ENCODE measurements at regions not wholly inside any gene's neighbourhood (a gene's known extent, or its start where the extent isn't known, plus 50 kb on each side); places are given as distances from the start of the nearest gene placed in this dataset.

DNA sequence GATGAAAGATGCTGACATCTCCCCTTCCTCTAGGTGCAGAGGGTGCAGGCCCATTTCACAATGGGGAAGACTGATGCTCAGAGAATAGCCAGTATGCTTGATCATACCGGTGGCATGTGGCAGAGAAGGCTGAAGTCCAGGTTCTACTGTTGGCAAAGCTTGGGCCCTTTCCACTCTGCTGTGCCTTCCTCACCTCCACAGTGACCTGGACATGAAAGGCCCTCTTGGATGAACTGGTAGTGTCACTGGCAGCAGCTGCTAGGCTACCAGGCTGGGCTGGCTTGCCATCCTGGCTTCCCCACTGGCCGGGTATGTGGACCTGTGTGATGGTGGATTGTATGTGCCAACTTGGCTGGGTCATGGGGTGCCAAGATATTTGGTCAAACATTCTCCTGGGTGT lies 92.0 kb downstream of the GADD45G start:
- no peak for DNase-seq
- TF ChIP-seq POLR2A (IDR thresholded peaks at IDR 0.05; ENCODE audit: low read length) (no peak), GATA1 (IDR thresholded peaks at IDR 0.05; ENCODE audit: low read depth, low read length) (no peak)

DNA sequence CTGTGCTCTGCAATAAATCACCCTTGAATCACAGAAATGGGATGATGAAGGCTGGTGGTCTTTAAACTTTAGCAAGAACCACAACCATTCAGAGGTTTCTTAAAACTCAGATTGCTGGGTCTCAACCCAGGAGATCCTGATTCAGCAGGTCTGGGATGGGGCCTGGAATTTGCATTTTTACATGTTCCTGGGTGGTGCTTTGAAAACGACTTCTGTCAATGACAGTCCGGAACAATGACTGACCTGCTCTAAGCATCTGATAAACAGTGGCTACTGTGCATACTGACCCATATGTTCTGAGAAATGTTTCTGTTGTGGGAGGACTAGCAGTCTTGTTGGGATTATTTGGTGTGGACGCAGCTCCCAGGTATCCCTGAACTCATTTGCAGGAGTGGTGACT lies 92.7 kb downstream of the GADD45G start:
- no peak for TF ChIP-seq GATA1 (IDR thresholded peaks at IDR 0.05; ENCODE audit: low read depth, low read length)
- no peak for TF ChIP-seq POLR2A (IDR thresholded peaks at IDR 0.05; ENCODE audit: low read length)
- no peak for DNase-seq

DNA sequence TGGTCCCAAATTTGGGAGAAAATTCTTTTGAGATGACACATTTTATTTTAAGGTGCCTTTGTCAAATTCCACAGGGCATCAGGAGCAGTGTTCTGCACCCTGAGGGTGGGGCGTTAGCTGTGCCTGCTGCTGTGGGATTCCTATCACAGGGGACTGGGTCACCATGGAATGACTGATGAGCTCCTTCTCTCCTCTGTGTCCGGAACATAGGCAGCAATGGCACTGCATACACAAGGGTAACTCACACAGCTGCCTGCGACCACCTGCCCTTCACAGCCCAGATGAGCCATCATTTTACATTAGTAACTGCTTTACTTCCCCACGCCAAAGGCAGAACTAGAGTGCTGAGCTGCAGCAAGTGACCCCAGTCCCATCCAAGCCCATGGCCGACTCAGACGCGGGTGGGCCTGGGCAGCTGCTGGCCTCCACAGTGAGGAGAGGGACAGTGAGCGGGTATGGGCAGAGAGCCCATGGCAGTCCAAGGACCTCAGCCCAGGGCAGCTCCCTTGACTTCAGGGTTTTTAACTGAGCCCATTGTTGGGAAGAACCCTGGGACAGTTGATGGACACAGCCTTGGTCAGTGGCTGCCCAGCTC lies 93.7 kb downstream of the GADD45G start:
- TF ChIP-seq POLR2A (IDR thresholded peaks at IDR 0.05; ENCODE audit: low read length) = no peak
- no peak for TF ChIP-seq GATA1 (IDR thresholded peaks at IDR 0.05; ENCODE audit: low read depth, low read length)
- no peak for DNase-seq

DNA sequence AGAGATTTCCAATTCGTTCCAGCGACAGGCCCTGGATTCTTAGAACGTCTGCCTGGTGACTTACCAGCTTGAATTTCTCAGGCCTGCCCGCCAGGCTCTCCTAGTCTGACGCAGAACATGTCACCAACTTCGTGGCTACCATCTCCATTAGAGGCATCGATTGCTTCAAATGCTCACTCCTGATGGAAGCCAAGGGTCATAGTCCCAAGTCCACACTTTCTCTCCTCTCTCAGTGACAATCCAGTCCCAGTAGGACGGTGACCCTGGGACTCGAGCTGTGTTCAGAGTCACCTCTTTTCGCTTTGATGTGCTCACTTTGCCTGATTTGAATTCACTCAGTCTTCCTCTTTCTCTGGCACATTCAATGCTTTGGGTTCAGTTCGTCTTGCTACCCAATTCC lies 94.8 kb downstream of the GADD45G start:
- DNase-seq = no peak
- TF ChIP-seq GATA1 (IDR thresholded peaks at IDR 0.05; ENCODE audit: low read depth, low read length) = no peak
- TF ChIP-seq POLR2A (IDR thresholded peaks at IDR 0.05; ENCODE audit: low read length) = no peak

DNA sequence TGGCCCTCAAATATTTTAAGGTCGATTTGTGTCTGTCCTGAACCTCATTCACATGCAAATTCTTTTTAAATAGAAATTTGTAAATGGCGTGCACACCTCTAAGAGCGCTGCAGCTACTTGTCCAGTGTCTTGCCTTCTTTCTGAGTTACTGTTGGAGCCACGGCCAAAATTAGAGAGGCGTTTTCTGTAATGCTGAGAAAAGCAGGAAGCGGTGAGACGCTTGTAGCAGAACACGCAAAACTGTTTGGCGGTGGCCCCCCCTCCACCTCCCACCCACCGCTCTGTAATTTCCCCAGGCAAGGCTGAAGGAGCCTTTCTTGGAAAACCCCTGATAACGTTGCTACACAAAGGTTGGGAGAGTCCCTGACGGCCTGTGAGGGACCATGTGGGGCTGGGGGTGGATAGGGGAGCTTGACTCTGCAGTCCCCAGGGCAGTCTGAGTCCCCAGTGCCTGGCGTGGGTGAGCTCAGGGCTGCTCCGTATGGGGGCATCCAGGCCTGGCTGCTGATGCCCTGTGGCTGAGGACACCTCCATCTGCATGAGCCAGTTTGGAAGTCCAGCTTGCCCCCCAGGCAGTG lies 96.5 kb downstream of the GADD45G start:
- TF ChIP-seq GATA1 (IDR thresholded peaks at IDR 0.05; ENCODE audit: low read depth, low read length) = no peak
- no peak for TF ChIP-seq POLR2A (IDR thresholded peaks at IDR 0.05; ENCODE audit: low read length)
- no peak for DNase-seq

DNA sequence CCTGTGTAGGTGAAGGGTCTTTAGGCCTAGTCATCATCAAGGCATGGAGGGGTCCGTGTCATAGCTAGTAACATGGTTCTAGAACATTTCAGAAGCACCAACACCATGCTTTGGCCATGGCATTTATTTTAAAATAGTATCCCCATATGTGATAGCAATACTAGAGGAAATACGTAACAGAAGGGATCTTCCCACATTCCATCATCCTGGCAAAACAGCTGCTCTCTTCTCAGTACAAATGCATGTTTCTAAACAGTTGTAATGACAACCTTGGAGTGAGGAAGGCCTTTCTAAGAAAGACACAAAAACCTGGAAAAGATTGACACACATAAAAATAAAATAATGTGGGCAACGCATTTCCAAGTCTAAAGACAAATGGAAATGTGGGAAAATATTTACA lies 97.6 kb downstream of the GADD45G start:
- TF ChIP-seq POLR2A (IDR thresholded peaks at IDR 0.05; ENCODE audit: low read length) (no peak), GATA1 (IDR thresholded peaks at IDR 0.05; ENCODE audit: low read depth, low read length) (no peak)
- no peak for DNase-seq

DNA sequence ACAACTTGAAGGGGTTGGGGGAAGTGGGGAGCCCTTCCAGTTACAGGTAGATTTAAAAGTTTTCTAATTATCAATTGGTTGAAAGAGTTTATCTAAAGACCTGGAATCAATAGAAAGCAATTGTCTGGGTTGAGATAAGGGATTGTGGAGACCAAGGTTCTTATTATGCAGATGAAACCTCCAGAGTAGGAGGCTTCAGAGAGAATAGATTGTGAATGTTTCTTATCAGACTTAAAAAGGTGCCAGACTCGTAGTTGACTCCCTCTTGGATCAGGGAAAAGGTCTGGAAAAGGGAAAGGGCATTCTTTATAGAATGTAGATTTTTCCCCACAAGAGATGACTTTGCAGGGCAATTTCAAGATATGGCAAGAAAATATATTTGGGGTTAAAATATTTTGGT lies 100.8 kb downstream of the GADD45G start:
- TF ChIP-seq GATA1 (IDR thresholded peaks at IDR 0.05; ENCODE audit: low read depth, low read length) (no peak), POLR2A (IDR thresholded peaks at IDR 0.05; ENCODE audit: low read length) (no peak)
- no peak for DNase-seq

DNA sequence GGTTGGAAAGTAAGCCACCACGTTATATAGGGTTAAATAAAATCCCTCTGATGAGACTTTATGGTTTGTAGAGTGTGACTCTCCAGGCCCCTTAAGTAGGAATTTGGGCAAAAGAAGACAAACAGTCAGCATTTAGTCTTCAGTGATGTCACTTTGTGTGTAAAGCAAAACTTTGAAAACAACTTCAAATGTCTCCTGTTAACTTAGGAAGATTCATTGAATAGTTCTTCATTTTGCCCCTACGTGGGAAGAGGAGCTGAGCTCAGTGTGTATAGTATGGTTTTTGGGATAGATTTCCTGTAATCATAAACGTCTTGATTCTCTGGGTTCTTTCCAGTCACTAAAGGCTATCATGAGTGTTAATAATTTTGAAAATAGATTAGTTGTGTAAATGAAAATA lies 101.3 kb downstream of the GADD45G start:
- TF ChIP-seq GATA1 (IDR thresholded peaks at IDR 0.05; ENCODE audit: low read depth, low read length) (no peak), POLR2A (IDR thresholded peaks at IDR 0.05; ENCODE audit: low read length) (no peak)
- no peak for DNase-seq

DNA sequence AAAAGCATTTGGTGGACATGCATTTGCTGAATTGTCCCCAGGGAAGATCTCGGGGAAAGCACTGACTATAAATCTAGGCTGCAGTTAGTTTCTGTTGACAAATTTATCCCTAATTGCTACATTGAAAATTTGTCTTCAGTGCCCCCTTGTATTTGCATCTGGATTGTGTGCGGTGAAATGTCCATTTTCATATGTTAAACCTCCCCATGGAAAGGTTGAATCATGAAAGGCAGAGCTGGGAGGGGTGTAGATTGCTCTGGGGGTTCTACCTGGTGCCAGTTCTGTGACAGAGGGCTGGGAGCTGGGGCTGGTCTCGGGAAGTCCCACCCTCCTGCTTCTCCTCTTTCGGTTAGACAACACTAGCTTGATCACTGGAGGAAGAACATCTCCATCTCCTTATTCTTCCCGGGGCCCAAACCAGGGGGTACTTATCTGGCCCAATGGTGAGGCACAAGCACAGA lies 101.9 kb downstream of the GADD45G start:
- DNase-seq = no peak
- TF ChIP-seq GATA1 (IDR thresholded peaks at IDR 0.05; ENCODE audit: low read depth, low read length) (no peak), POLR2A (IDR thresholded peaks at IDR 0.05; ENCODE audit: low read length) (no peak)

DNA sequence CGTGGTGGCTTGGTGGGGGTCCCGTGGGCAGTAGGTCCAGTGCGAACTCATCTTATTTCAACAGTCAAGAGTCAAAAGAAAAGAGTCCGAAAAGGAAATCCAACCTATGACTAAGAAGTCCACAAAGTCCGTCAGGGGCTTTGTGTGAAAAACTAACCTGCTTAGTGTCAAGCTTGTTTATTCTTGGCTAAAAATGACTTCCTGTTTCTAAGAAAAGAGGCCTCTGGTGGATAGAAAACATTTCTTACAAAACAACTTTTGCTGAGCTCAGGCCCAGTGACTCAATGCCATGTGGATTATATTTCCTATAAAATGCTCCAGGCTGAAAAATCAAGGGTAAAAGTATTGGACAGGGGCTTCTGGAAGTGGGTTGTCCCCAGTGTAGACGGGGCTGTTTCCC lies 105.9 kb downstream of the GADD45G start:
- no peak for DNase-seq

DNA sequence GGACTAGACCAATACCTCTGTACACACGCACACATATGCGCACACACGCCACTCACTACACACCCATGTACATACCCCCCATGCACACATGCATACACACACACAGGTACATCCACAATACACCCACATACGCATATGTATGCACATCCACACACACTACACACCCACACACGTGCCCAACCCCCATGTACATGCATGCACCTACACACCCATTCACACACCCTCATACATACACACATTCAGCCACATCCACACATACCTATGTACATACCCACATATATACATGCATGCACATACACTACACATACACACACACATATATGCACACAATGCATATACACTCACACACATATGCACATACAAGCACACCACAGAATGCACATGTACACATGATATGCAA lies 107.1 kb downstream of the GADD45G start:
- no peak for DNase-seq
- TF ChIP-seq POLR2A (IDR thresholded peaks at IDR 0.05; ENCODE audit: low read length) (no peak), GATA1 (IDR thresholded peaks at IDR 0.05; ENCODE audit: low read depth, low read length) (no peak)

More for the DNA sequence above, 105.9 kb downstream of the GADD45G start:
- TF ChIP-seq GATA1 (IDR thresholded peaks at IDR 0.05; ENCODE audit: low read depth, low read length) = no peak

DNA sequence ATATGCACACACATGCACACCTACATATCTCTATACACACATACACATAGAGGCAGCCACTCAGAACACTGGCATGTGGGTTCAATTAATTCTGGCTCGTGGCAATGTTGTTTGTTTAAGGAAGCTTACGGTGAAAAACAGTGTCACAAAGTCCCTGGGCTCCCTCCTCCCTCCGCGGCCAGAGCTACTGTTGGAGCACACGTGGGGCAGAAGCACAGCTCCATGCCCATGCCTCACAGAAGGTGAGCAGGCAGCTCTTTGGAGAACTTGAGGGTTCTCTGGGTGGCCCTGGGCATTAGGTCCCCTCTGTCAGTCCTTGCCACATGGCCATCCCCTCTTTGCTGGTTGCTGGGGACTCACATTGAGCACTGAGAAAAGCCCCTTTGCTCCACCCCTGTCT lies 107.5 kb downstream of the GADD45G start:
- no peak for DNase-seq
- TF ChIP-seq GATA1 (IDR thresholded peaks at IDR 0.05; ENCODE audit: low read depth, low read length) = no peak
- TF ChIP-seq POLR2A (IDR thresholded peaks at IDR 0.05; ENCODE audit: low read length) = no peak

DNA sequence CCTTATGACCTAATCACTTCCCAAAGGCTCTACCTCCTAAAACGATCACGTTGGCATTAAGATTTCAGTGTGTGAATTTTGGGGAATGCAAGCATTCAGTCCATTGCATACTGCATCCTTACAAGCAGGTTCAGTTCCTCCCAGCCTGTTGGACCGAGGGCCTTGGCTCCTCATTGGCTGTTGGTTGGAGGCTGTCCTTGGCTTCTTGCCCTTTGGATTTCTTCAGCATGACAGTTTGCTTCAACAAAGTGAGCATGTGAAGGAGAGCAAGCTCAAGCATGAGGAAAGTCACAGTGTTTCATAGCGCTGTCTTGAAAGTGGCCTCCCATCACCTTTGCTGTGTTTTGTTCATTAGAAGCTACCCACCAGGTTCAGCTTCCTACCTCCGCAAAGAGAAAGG lies 109.5 kb downstream of the GADD45G start:
- DNase-seq = no peak
- TF ChIP-seq POLR2A (IDR thresholded peaks at IDR 0.05; ENCODE audit: low read length) (no peak), GATA1 (IDR thresholded peaks at IDR 0.05; ENCODE audit: low read depth, low read length) (no peak)

DNA sequence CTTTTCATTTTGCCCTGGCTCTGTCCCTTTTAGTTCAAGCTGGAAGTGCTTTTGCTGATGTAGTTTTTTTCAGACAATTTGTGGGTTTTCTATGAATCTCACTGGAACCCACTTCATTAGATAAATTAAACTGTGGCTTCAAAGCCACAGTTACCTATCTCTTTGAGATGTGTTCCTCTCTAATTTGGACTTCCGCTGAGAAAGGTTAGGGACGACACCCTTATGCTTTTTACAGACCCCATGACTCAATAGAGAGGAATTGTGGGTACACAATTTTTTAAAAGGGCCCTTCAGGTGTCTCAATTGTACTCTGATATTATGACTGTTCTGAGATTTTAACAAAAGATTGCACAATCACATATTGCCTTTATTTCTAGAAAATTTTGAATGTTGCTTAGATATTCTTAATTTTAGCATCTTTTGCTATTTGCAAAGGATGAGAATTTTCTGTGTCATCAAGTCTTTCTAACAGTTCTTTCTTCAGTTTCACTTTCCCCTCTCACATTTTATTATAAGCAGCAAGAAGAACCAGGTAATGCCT lies 110.6 kb downstream of the GADD45G start:
- DNase-seq = no peak
- no peak for TF ChIP-seq GATA1 (IDR thresholded peaks at IDR 0.05; ENCODE audit: low read depth, low read length)
- no peak for TF ChIP-seq POLR2A (IDR thresholded peaks at IDR 0.05; ENCODE audit: low read length)

DNA sequence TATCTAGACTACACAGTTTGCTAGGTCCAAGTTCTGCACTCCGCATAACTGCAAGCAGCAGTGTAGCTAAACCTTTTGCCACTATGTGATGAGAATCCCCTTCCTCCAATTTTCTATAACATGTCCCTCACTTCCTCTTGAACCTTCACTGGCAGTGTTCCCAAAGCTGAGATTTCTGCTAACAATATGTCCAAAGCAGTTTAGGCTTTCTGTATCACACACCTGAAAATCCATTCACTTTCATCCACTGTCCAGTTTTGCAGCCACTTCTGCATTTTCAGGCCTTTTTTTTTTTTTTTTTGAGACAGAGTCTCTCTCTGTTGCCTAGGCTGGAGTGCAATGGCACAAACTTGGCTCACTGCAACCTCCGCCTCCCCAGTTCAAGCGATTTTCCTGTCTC lies 111.1 kb downstream of the GADD45G start:
- no peak for DNase-seq
- TF ChIP-seq GATA1 (IDR thresholded peaks at IDR 0.05; ENCODE audit: low read depth, low read length) = no peak
- no peak for TF ChIP-seq POLR2A (IDR thresholded peaks at IDR 0.05; ENCODE audit: low read length)
